ENCODE measurements at regions not wholly inside any gene's neighbourhood (a gene's known extent, or its start where the extent isn't known, plus 50 kb on each side); places are given as distances from the start of the nearest gene placed in this dataset.

- TF ChIP-seq, protein P1, sequence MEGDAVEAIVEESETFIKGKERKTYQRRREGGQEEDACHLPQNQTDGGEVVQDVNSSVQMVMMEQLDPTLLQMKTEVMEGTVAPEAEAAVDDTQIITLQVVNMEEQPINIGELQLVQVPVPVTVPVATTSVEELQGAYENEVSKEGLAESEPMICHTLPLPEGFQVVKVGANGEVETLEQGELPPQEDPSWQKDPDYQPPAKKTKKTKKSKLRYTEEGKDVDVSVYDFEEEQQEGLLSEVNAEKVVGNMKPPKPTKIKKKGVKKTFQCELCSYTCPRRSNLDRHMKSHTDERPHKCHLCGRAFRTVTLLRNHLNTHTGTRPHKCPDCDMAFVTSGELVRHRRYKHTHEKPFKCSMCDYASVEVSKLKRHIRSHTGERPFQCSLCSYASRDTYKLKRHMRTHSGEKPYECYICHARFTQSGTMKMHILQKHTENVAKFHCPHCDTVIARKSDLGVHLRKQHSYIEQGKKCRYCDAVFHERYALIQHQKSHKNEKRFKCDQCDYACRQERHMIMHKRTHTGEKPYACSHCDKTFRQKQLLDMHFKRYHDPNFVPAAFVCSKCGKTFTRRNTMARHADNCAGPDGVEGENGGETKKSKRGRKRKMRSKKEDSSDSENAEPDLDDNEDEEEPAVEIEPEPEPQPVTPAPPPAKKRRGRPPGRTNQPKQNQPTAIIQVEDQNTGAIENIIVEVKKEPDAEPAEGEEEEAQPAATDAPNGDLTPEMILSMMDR (IDR thresholded peaks at IDR 0.05) = no peak
- TF ChIP-seq ZFX (IDR thresholded peaks at IDR 0.05; ENCODE audit: borderline replicate concordance) = no peak
Measured at GRCh38 chr14:50002926-50003212, 110.0 kb downstream of the ARF6 start.

All from 22Rv1 (cell line).